ENCODE measurements at regions not wholly inside any gene's neighbourhood (a gene's known extent, or its start where the extent isn't known, plus 50 kb on each side); places are given as distances from the start of the nearest gene placed in this dataset.

GRCh38 chr2:126429103-126429502 lies 226.9 kb upstream of the GYPC start:
- TF ChIP-seq, protein P1, sequence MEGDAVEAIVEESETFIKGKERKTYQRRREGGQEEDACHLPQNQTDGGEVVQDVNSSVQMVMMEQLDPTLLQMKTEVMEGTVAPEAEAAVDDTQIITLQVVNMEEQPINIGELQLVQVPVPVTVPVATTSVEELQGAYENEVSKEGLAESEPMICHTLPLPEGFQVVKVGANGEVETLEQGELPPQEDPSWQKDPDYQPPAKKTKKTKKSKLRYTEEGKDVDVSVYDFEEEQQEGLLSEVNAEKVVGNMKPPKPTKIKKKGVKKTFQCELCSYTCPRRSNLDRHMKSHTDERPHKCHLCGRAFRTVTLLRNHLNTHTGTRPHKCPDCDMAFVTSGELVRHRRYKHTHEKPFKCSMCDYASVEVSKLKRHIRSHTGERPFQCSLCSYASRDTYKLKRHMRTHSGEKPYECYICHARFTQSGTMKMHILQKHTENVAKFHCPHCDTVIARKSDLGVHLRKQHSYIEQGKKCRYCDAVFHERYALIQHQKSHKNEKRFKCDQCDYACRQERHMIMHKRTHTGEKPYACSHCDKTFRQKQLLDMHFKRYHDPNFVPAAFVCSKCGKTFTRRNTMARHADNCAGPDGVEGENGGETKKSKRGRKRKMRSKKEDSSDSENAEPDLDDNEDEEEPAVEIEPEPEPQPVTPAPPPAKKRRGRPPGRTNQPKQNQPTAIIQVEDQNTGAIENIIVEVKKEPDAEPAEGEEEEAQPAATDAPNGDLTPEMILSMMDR (conservative IDR thresholded peaks at IDR 0.05; ENCODE audit: low read depth, low read length) = no peak
- TF ChIP-seq EZH2 (IDR thresholded peaks at IDR 0.05; ENCODE audit: low read length, unreplicated experiment) = no peak
